Uterus (tissue), 2 donors: ENCODE measurements at regions not wholly inside any gene's neighbourhood (a gene's known extent, or its start where the extent isn't known, plus 50 kb on each side); places are given as distances from the start of the nearest gene placed in this dataset.
"Not testable (repeated sequence)": the region's sequence is repeated elsewhere in the genome, so short reads cannot be mapped to it uniquely, and the experiment has no call there.

Experiments used
- POLR2A ChIP-seq, 2 donors: fragments of 450-650 bp; IDR thresholded peaks; one replicate each; pipeline ENCODE4 v1.6.1; 2016; ENCODE audit warnings: antibody characterized with exemption in 2 of 2, mild to moderate bottlenecking in 1 of 2, moderate library complexity in 1 of 2
- TF ChIP-seq, protein P1 (sequence below), 4 experiments: fragments of 200-600 bp in 2 of 4; fragments of 450-650 bp in 2 of 4; sonication (generic) in 2 of 4; IDR thresholded peaks; one replicate each; pipeline ENCODE4 v1.5.1; 2016 to 2019; ENCODE audit warnings: antibody characterized with exemption in 4 of 4, mild to moderate bottlenecking in 2 of 4, moderate library complexity in 1 of 4

- TF ChIP-seq, protein P1, sequence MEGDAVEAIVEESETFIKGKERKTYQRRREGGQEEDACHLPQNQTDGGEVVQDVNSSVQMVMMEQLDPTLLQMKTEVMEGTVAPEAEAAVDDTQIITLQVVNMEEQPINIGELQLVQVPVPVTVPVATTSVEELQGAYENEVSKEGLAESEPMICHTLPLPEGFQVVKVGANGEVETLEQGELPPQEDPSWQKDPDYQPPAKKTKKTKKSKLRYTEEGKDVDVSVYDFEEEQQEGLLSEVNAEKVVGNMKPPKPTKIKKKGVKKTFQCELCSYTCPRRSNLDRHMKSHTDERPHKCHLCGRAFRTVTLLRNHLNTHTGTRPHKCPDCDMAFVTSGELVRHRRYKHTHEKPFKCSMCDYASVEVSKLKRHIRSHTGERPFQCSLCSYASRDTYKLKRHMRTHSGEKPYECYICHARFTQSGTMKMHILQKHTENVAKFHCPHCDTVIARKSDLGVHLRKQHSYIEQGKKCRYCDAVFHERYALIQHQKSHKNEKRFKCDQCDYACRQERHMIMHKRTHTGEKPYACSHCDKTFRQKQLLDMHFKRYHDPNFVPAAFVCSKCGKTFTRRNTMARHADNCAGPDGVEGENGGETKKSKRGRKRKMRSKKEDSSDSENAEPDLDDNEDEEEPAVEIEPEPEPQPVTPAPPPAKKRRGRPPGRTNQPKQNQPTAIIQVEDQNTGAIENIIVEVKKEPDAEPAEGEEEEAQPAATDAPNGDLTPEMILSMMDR (IDR thresholded peaks at IDR 0.05) = not testable (repeated sequence)
- TF ChIP-seq POLR2A (IDR thresholded peaks at IDR 0.05) = not testable (repeated sequence)
These were observed 722.9 kb downstream of the NTRK3 start for GRCh38 chr15:87533637-87534036.
